Loucy (cell line): ENCODE measurements at regions not wholly inside any gene's neighbourhood (a gene's known extent, or its start where the extent isn't known, plus 50 kb on each side); places are given as distances from the start of the nearest gene placed in this dataset.
A peak's percentile ranks its signal among the peaks of the same experiment; 100 is the strongest.

Source experiments
- H2AFZ ChIP-seq: fragments of 200-600 bp; sonication (generic); 2 replicates; pipeline ENCODE4 v1.6.0; 2016; ENCODE audit warnings: antibody characterized with exemption, mild to moderate bottlenecking, low read length, moderate library complexity
- H3F3A ChIP-seq: fragments of 200-600 bp; 2 replicates; pipeline ENCODE4 v1.6.0; 2016; ENCODE audit warnings: antibody characterized with exemption, low read depth, mild to moderate bottlenecking
- H3K27me3 ChIP-seq: fragments of 200-600 bp; sonication (generic); 2 replicates; pipeline ENCODE4 v1.6.1; 2014; ENCODE audit warnings: low read length, mild to moderate bottlenecking; ENCODE audit not compliant: insufficient read depth, poor library complexity, severe bottlenecking
- H3K36me3 ChIP-seq: fragments of 200-600 bp; sonication (generic); 2 replicates; pipeline ENCODE4 v1.6.1; 2016; ENCODE audit warnings: low read length; ENCODE audit not compliant: insufficient read depth
- H3K4me1 ChIP-seq: fragments of 200-600 bp; sonication (generic); 2 replicates; pipeline ENCODE4 v1.5.1; 2014; ENCODE audit warnings: low read length, mild to moderate bottlenecking; ENCODE audit not compliant: insufficient read depth, poor library complexity, severe bottlenecking
- H3K4me2 ChIP-seq: fragments of 200-600 bp; sonication (generic); 2 replicates; pipeline ENCODE4 v1.6.0; 2014; ENCODE audit warnings: antibody characterized with exemption, low read length, low read depth, mild to moderate bottlenecking; ENCODE audit not compliant: poor library complexity, severe bottlenecking
- H3K4me3 ChIP-seq: fragments of 200-600 bp; sonication (generic); 2 replicates; pipeline ENCODE4 v1.5.1; 2014; ENCODE audit warnings: low read length, mild to moderate bottlenecking, mixed read lengths; ENCODE audit not compliant: poor library complexity, severe bottlenecking
- H3K79me2 ChIP-seq: fragments of 200-600 bp; sonication (generic); 2 replicates; pipeline ENCODE4 v1.6.1; 2014; ENCODE audit warnings: low read length; ENCODE audit not compliant: insufficient read depth
- H3K9ac ChIP-seq: fragments of 200-600 bp; sonication (generic); 2 replicates; pipeline ENCODE4 v1.6.0; 2014; ENCODE audit warnings: mild to moderate bottlenecking, low read depth, low read length, moderate library complexity; ENCODE audit not compliant: poor library complexity, severe bottlenecking
- H3K9me2 ChIP-seq: fragments of 200-600 bp; sonication (generic); replicated peaks from 2 replicates; pipeline ENCODE4 v1.6.1; 2016; ENCODE audit warnings: low read depth, low read length, mixed read lengths
- H3K9me3 ChIP-seq: fragments of 200-600 bp; sonication (generic); 2 replicates; pipeline ENCODE4 v1.6.1; 2014; ENCODE audit warnings: mild to moderate bottlenecking, antibody characterized with exemption, low read length, low read depth; ENCODE audit not compliant: insufficient read depth
- H4K20me1 ChIP-seq: fragments of 200-600 bp; sonication (generic); 2 replicates; pipeline ENCODE4 v1.6.0; 2014; ENCODE audit warnings: antibody characterized with exemption, low read length, mild to moderate bottlenecking; ENCODE audit not compliant: insufficient read depth, poor library complexity, severe bottlenecking
- CTCF ChIP-seq: fragments of 200-600 bp; sonication (generic); conservative IDR thresholded peaks from 2 replicates; pipeline ENCODE4 v1.5.1; 2014; ENCODE audit warnings: mild to moderate bottlenecking, antibody characterized with exemption, low read length
- EZH2phosphoT487 ChIP-seq: fragments of 200-600 bp; IDR thresholded peaks from 2 replicates; pipeline ENCODE4 v1.6.1; 2018; ENCODE audit warnings: antibody characterized with exemption, mild to moderate bottlenecking, moderate library complexity, borderline replicate concordance

- Histone ChIP-seq H3K9ac (no peak overlapping the region), H3K4me3 (no peak overlapping the region), H3K36me3 (no peaks in the 10 kb centered on the region), H3K27me3 (no peaks in the 10 kb centered on the region), H3K9me3 (0 out of 2 replicates have a peak, but pooled peaks cover 6% of the 10 kb centered on the region), H4K20me1 (no peaks in the 10 kb centered on the region), H3K9me2 (no peaks in the 10 kb centered on the region), H3K4me1 (no peaks in the 10 kb centered on the region), H3K79me2 (no peaks in the 10 kb centered on the region), H3K4me2 (no peak overlapping the region), H2AFZ (no peak overlapping the region), H3F3A (no peaks in the 10 kb centered on the region)
- TF ChIP-seq EZH2phosphoT487: no peak
- TF ChIP-seq CTCF: no peak
Observed at GRCh38 chr12:124214574-124214973, 80.3 kb upstream of the RFLNA start.

- H3K9me2 ChIP-seq: no peaks in the 10 kb centered on the region
- H3K4me2 ChIP-seq: no peak overlapping the region
- no peaks in the 10 kb centered on the region for H3F3A ChIP-seq
- no peak overlapping the region for H3K9ac ChIP-seq
- TF ChIP-seq CTCF (no peak), EZH2phosphoT487 (no peak)
- no peaks in the 10 kb centered on the region for H3K79me2 ChIP-seq
- no peaks in the 10 kb centered on the region for H3K4me1 ChIP-seq
- no peak overlapping the region for H3K4me3 ChIP-seq
- no peaks in the 10 kb centered on the region for H3K27me3 ChIP-seq
- no peaks in the 10 kb centered on the region for H4K20me1 ChIP-seq
- no peaks in the 10 kb centered on the region for H3K36me3 ChIP-seq
- H3K9me3 ChIP-seq: 0 out of 2 replicates have a peak, but pooled peaks cover 6% of the 10 kb centered on the region
- no peak overlapping the region for H2AFZ ChIP-seq
Observed at GRCh38 chr12:124216966-124217365, 77.9 kb upstream of the RFLNA start.

- Histone ChIP-seq H3K36me3 (no peaks in the 10 kb centered on the region), H3K9me3 (0 out of 2 replicates have a peak, but pooled peaks cover 6% of the 10 kb centered on the region), H3K4me1 (no peaks in the 10 kb centered on the region), H2AFZ (peak overlapping the region; percentile 40; the same call in 1 of the 2 replicates), H3K9ac (no peak overlapping the region), H4K20me1 (no peaks in the 10 kb centered on the region), H3K79me2 (no peaks in the 10 kb centered on the region), H3F3A (no peaks in the 10 kb centered on the region), H3K4me3 (no peak overlapping the region), H3K9me2 (no peaks in the 10 kb centered on the region), H3K4me2 (no peak overlapping the region), H3K27me3 (no peaks in the 10 kb centered on the region)
- TF ChIP-seq EZH2phosphoT487 (no peak), CTCF (no peak)
Observed at GRCh38 chr12:124217508-124218242, 77.2 kb upstream of the RFLNA start.
